RWPE1 (cell line): ENCODE measurements at regions not wholly inside any gene's neighbourhood (a gene's known extent, or its start where the extent isn't known, plus 50 kb on each side); places are given as distances from the start of the nearest gene placed in this dataset.
"Not testable (repeated sequence)": the region's sequence is repeated elsewhere in the genome, so short reads cannot be mapped to it uniquely, and the experiment has no call there.

Source experiments
- CTCF ChIA-PET: fragments of 350-600 bp; sonication (Branson Sonifier 250); formaldehyde crosslinking; extraction: SDS; loops from one replicate; lab custom pipeline; 2021; lab: Yijun Ruan, JAX
- POLR2A ChIA-PET: fragments of 400-600 bp; formaldehyde crosslinking; extraction: SDS; loops from one replicate; lab custom pipeline; 2020; ENCODE audit warnings: antibody characterized with exemption; ENCODE audit not compliant: low non-redundant PET; lab: Yijun Ruan, JAX
- DNase-seq: peaks from one replicate; pipeline ENCODE4 v3.0.0; 2012; ENCODE audit warnings: low spot score
- H3K27ac ChIP-seq: fragments of 450-650 bp; 2 replicates; pipeline ENCODE4 v1.5.1; 2017
- TF ChIP-seq, protein P1 (sequence below): fragments of 450-650 bp; conservative IDR thresholded peaks from 2 replicates; pipeline ENCODE4 v1.5.1; 2017; ENCODE audit warnings: low read depth, mild to moderate bottlenecking

DNA sequence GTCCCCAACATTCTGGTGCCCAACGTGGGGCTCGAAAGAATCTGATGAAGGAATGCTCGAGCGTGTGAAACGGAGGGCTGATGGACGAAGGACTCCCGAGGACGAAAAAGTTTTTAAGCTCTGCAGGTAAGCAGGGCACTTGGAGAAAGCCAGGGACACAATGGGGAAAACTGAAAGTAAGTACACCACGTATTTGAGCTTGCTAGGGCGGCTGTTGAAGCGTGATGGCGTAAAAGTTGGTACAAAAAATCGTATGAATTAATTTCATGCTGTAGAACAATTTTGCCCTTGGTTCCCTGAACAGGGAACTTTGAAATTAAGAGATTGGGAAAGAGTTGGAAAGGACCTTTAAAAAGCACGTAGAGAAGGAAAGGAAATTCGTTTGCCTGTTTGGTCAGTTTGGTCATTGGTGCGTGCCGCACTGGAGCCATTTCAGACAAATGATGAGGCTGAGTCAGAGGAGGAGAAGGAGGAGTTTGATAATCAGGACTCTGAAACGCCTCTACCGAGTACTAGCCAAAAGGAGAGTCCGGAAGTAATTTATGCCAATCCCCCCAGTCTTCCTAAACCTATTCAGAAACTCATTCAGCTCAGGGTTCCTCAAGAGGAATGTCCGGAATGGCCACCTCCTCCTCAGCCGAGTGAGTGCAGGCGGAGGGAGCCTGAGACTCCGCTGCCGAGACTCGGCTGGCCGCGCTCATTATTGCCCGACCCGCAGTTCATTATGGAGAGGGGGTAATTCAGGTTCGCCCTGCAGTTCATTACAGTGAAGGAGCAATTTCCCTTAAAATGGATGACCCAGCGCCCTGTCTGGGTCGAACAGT, 59.2 kb upstream of the PRSS16 start:
- ChIA-PET POLR2A (interaction anchor here (0.6 kb wide), 2 partner anchors 346 to 456 kb away, joined by 3 to 4 read pairs; no protein-coding TSS in a partner anchor), CTCF (interaction anchor here (0.5 to 1.7 kb wide), 5 partner anchors 10 to 709 kb away, joined by 3 to 6 read pairs (median 3); no protein-coding TSS in a partner anchor)
- peak overlapping the region; percentile 90 for H3K27ac ChIP-seq
- TF ChIP-seq, protein P1, sequence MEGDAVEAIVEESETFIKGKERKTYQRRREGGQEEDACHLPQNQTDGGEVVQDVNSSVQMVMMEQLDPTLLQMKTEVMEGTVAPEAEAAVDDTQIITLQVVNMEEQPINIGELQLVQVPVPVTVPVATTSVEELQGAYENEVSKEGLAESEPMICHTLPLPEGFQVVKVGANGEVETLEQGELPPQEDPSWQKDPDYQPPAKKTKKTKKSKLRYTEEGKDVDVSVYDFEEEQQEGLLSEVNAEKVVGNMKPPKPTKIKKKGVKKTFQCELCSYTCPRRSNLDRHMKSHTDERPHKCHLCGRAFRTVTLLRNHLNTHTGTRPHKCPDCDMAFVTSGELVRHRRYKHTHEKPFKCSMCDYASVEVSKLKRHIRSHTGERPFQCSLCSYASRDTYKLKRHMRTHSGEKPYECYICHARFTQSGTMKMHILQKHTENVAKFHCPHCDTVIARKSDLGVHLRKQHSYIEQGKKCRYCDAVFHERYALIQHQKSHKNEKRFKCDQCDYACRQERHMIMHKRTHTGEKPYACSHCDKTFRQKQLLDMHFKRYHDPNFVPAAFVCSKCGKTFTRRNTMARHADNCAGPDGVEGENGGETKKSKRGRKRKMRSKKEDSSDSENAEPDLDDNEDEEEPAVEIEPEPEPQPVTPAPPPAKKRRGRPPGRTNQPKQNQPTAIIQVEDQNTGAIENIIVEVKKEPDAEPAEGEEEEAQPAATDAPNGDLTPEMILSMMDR: no peak
- peak; percentile 70 for DNase-seq

DNA sequence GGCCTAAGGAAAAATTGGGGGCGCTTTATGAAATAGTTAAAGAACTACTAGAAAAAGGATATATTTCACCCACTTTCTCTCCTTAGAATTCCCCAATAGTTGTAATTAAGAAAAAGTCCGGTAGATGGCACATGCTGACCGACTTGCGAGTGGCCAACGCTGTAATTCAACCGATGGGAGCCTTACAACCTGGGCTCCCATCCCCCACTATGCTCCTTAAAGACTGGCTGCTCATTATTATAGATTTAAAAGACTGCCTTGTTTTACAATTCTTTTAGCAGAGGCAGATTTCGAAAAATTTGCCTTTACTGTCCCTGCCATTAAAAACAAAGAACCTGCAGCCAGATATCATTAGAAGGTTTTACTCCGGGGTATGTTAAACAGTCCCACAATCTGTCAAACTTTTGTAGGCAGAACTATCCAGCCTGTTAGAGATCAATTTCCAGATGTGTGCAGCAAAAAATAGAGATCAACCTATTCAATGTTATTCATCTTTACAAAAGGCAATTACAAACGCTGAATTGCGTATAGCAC, 58.5 kb upstream of the PRSS16 start:
- DNase-seq: peak; percentile 67
- CTCF ChIA-PET: interaction anchor here (0.9 kb wide), 1 partner anchor 11 kb away, joined by 4 read pairs; no protein-coding TSS in a partner anchor
- TF ChIP-seq, protein P1: peak; percentile 76
- POLR2A ChIA-PET: no interaction called here
- H3K27ac ChIP-seq: peak overlapping the region; percentile 90

- TF ChIP-seq, protein P1: no peak
- no peak for DNase-seq
- ChIA-PET CTCF (interaction anchor here (0.6 kb wide), 1 partner anchor 386 kb away, joined by 3 read pairs; no protein-coding TSS in a partner anchor), POLR2A (no interaction called here)
- no peak overlapping the region for H3K27ac ChIP-seq
These were observed 57.4 kb upstream of the PRSS16 start for GRCh38 chr6:27190126-27190525.

GRCh38 chr6:27194453-27194852, 53.0 kb upstream of the PRSS16 start:
- DNase-seq, H3K27ac ChIP-seq, POLR2A ChIA-PET, CTCF ChIA-PET: not testable (repeated sequence)

GRCh38 chr6:27195547-27195946, 52.0 kb upstream of the PRSS16 start:
- DNase-seq, POLR2A ChIA-PET, CTCF ChIA-PET, H3K27ac ChIP-seq: not testable (repeated sequence)
